ENCODE measurements at regions not wholly inside any gene's neighbourhood (a gene's known extent, or its start where the extent isn't known, plus 50 kb on each side); places are given as distances from the start of the nearest gene placed in this dataset.
"Not testable (repeated sequence)": the region's sequence is repeated elsewhere in the genome, so short reads cannot be mapped to it uniquely, and the experiment has no call there.

- DNase-seq, result no peak
Measured at GRCh38 chr11:98512938-98513337, 507.8 kb upstream of the CNTN5 start.

- DNase-seq, result no peak
Measured at GRCh38 chr11:98531576-98531975, 489.2 kb upstream of the CNTN5 start.

GRCh38 chr11:98536023-98536422, 484.7 kb upstream of the CNTN5 start:
- DNase-seq, result no peak

- DNase-seq, result not testable (repeated sequence)
Measured at GRCh38 chr11:98538358-98538757, 482.4 kb upstream of the CNTN5 start.

GRCh38 chr11:98545544-98546175, 475.1 kb upstream of the CNTN5 start:
- DNase-seq, result no peak

GRCh38 chr11:98549571-98549970, 471.2 kb upstream of the CNTN5 start:
- no peak for DNase-seq

- DNase-seq, result no peak
Measured at GRCh38 chr11:98559961-98560360, 460.8 kb upstream of the CNTN5 start.

GRCh38 chr11:98561252-98561651, 459.5 kb upstream of the CNTN5 start:
- DNase-seq, result no peak

GRCh38 chr11:98561877-98562395, 458.8 kb upstream of the CNTN5 start:
- no peak for DNase-seq

- DNase-seq, result no peak
Measured at GRCh38 chr11:98564233-98564632, 456.5 kb upstream of the CNTN5 start.

GRCh38 chr11:98564881-98565280, 455.9 kb upstream of the CNTN5 start:
- DNase-seq, result no peak

- no peak for DNase-seq
Measured at GRCh38 chr11:98565311-98565710, 455.4 kb upstream of the CNTN5 start.

GRCh38 chr11:98566978-98567377, 453.8 kb upstream of the CNTN5 start:
- no peak for DNase-seq

- no peak for DNase-seq
Measured at GRCh38 chr11:98568013-98568412, 452.7 kb upstream of the CNTN5 start.

GRCh38 chr11:98572941-98573340, 447.8 kb upstream of the CNTN5 start:
- no peak for DNase-seq

- DNase-seq, result no peak
Measured at GRCh38 chr11:98587884-98588283, 432.9 kb upstream of the CNTN5 start.

GRCh38 chr11:98589967-98590366, 430.8 kb upstream of the CNTN5 start:
- no peak for DNase-seq

- no peak for DNase-seq
Measured at GRCh38 chr11:98600103-98600502, 420.6 kb upstream of the CNTN5 start.

GRCh38 chr11:98600786-98601773, 419.7 kb upstream of the CNTN5 start:
- no peak for DNase-seq

- DNase-seq, result no peak
Measured at GRCh38 chr11:98616098-98616655, 404.6 kb upstream of the CNTN5 start.

- no peak for DNase-seq
Measured at GRCh38 chr11:98621767-98622166, 399.0 kb upstream of the CNTN5 start.

GRCh38 chr11:98625526-98625925, 395.2 kb upstream of the CNTN5 start:
- DNase-seq, result no peak

GRCh38 chr11:98630736-98631135, 390.0 kb upstream of the CNTN5 start:
- no peak for DNase-seq

GRCh38 chr11:98657711-98658110, 363.0 kb upstream of the CNTN5 start:
- no peak for DNase-seq

Measured in NCI-H2081 treated with DMSO at 0.1 percent for 48 hours (cell line).